ENCODE measurements at regions not wholly inside any gene's neighbourhood (a gene's known extent, or its start where the extent isn't known, plus 50 kb on each side); places are given as distances from the start of the nearest gene placed in this dataset.

- DNase-seq: no peak
Observed at GRCh38 chr1:201753492-201753891, 75.5 kb upstream of the IPO9 start.

GRCh38 chr1:201754353-201754752 is 74.6 kb upstream of the IPO9 start:
- DNase-seq: no peak

GRCh38 chr1:201755200-201755599 is 73.8 kb upstream of the IPO9 start:
- no peak for DNase-seq

- no peak for DNase-seq
Observed at GRCh38 chr1:201756406-201756805, 72.6 kb upstream of the IPO9 start.

GRCh38 chr1:201758499-201759050 is 70.4 kb upstream of the IPO9 start:
- DNase-seq: no peak

- DNase-seq: no peak
Observed at GRCh38 chr1:201759194-201759815, 69.7 kb upstream of the IPO9 start.

GRCh38 chr1:201760516-201760915 is 68.4 kb upstream of the IPO9 start:
- DNase-seq: no peak

- DNase-seq: no peak
Observed at GRCh38 chr1:201761178-201761577, 67.8 kb upstream of the IPO9 start.

- no peak for DNase-seq
Observed at GRCh38 chr1:201761871-201762270, 67.1 kb upstream of the IPO9 start.

- DNase-seq: no peak
Observed at GRCh38 chr1:201762381-201762780, 66.6 kb upstream of the IPO9 start.

GRCh38 chr1:201763455-201764140 is 65.4 kb upstream of the IPO9 start:
- DNase-seq: no peak

- no peak for DNase-seq
Observed at GRCh38 chr1:201764166-201764565, 64.8 kb upstream of the IPO9 start.

- DNase-seq: no peak
Observed at GRCh38 chr1:201764579-201764978, 64.4 kb upstream of the IPO9 start.

- DNase-seq: no peak
Observed at GRCh38 chr1:201766131-201766866, 62.7 kb upstream of the IPO9 start.

- no peak for DNase-seq
Observed at GRCh38 chr1:201767339-201767738, 61.6 kb upstream of the IPO9 start.

- no peak for DNase-seq
Observed at GRCh38 chr1:201769072-201769471, 59.9 kb upstream of the IPO9 start.

GRCh38 chr1:201769966-201770365 is 59.0 kb upstream of the IPO9 start:
- DNase-seq: no peak

- DNase-seq: no peak
Observed at GRCh38 chr1:201771466-201771865, 57.5 kb upstream of the IPO9 start.

GRCh38 chr1:201772178-201772577 is 56.8 kb upstream of the IPO9 start:
- DNase-seq: no peak

GRCh38 chr1:201773764-201774163 is 55.2 kb upstream of the IPO9 start:
- DNase-seq: no peak

GRCh38 chr1:201774224-201774982 is 54.6 kb upstream of the IPO9 start:
- DNase-seq: no peak

- DNase-seq: no peak
Observed at GRCh38 chr1:201774983-201775344, 54.0 kb upstream of the IPO9 start.

- DNase-seq: no peak
Observed at GRCh38 chr1:201775380-201775779, 53.6 kb upstream of the IPO9 start.
